Hepatocyte (in vitro differentiated cells): ENCODE measurements at regions not wholly inside any gene's neighbourhood (a gene's known extent, or its start where the extent isn't known, plus 50 kb on each side); places are given as distances from the start of the nearest gene placed in this dataset.

Source experiments
- DNase-seq: peaks from one replicate; pipeline ENCODE4 v3.0.0-alpha.2; 2016; ENCODE audit warnings: low spot score
- H2AFZ ChIP-seq: fragments of 200-600 bp; sonication (generic); 2 replicates; pipeline ENCODE4 v1.6.0; 2016; ENCODE audit warnings: antibody characterized with exemption, mild to moderate bottlenecking
- H3K27ac ChIP-seq: fragments of 200-600 bp; sonication (generic); 2 replicates; pipeline ENCODE4 v1.5.1; 2016; ENCODE audit warnings: mild to moderate bottlenecking
- H3K27me3 ChIP-seq: fragments of 200-600 bp; sonication (generic); 2 replicates; pipeline ENCODE4 v1.6.1; 2016
- H3K36me3 ChIP-seq: fragments of 200-600 bp; sonication (generic); replicated peaks from 2 replicates; pipeline ENCODE4 v1.5.1; 2016; ENCODE audit warnings: low read depth; ENCODE audit not compliant: insufficient read depth
- H3K4me1 ChIP-seq: fragments of 200-600 bp; sonication (generic); 2 replicates; pipeline ENCODE4 v1.5.1; 2016; ENCODE audit warnings: mild to moderate bottlenecking, moderate library complexity; ENCODE audit not compliant: insufficient read depth
- H3K4me2 ChIP-seq: fragments of 200-600 bp; sonication (generic); 2 replicates; pipeline ENCODE4 v1.6.0; 2016
- H3K4me3 ChIP-seq: fragments of 200-600 bp; sonication (generic); 2 replicates; pipeline ENCODE4 v1.5.1; 2016; ENCODE audit warnings: mild to moderate bottlenecking
- H3K79me2 ChIP-seq: fragments of 200-600 bp; sonication (generic); 2 replicates; pipeline ENCODE4 v1.6.0; 2017; ENCODE audit warnings: mild to moderate bottlenecking
- H3K9me2 ChIP-seq: fragments of 200-600 bp; sonication (generic); replicated peaks from 2 replicates; pipeline ENCODE4 v1.6.0; 2017; ENCODE audit warnings: mild to moderate bottlenecking; ENCODE audit not compliant: insufficient read depth
- H3K9me3 ChIP-seq: fragments of 200-600 bp; sonication (generic); 2 replicates; pipeline ENCODE4 v1.5.1; 2016; ENCODE audit warnings: low read depth, mild to moderate bottlenecking
- H4K20me1 ChIP-seq: fragments of 200-600 bp; sonication (generic); 2 replicates; pipeline ENCODE4 v1.6.0; 2016; ENCODE audit warnings: mild to moderate bottlenecking; ENCODE audit not compliant: insufficient read depth, poor library complexity, severe bottlenecking
- EZH2 ChIP-seq: fragments of 200-600 bp; sonication (generic); IDR thresholded peaks from 2 replicates; pipeline ENCODE4 v1.6.1; 2016; ENCODE audit warnings: antibody characterized with exemption, mild to moderate bottlenecking, borderline replicate concordance
- EZH2phosphoT487 ChIP-seq: fragments of 200-600 bp; sonication (generic); IDR thresholded peaks from one replicate; pipeline ENCODE4 v1.6.1; 2018; ENCODE audit warnings: antibody characterized with exemption, mild to moderate bottlenecking, low read depth, moderate library complexity; ENCODE audit not compliant: unreplicated experiment, severe bottlenecking
- WGBS: methylation state at CpG from one replicate; pipeline ENCODE4 v1.1.6; 2016; ENCODE audit warnings: low lambda C conversion rate; ENCODE audit errors: missing lambda C conversion rate; 5-methylcytosine and 5-hydroxymethylcytosine counted together
- TF ChIP-seq, protein P1 (sequence below): fragments of 200-600 bp; sonication (generic); IDR thresholded peaks from 2 replicates; pipeline ENCODE4 v1.5.1; 2016; ENCODE audit warnings: antibody characterized with exemption, mild to moderate bottlenecking; ENCODE audit not compliant: poor library complexity

DNA sequence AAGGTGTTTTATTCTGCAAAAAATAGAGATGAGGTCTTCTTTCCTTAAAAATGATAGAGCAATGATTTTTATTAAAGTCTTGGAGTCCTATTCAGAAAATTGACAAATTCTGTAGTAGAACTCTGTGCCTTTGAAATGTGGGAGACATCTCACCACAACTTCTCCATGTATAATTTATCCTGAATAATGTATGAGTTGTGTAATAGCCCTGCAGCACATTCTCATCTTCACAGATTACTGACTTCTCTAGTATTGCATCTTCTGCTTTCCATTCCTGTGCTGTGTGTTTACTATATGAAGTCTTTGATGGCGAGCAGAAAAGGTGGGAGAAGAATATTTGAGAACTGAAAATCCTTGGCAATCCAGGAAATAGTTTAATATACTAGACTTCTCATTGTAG lies 255.6 kb downstream of the TTC6 start:
- Histone ChIP-seq H3K79me2 (no peaks in the 10 kb centered on the region), H2AFZ (no peak overlapping the region), H3K9me3 (no peaks in the 10 kb centered on the region), H3K27me3 (no peaks in the 10 kb centered on the region), H3K4me3 (no peak overlapping the region), H4K20me1 (no peaks in the 10 kb centered on the region), H3K4me2 (no peak overlapping the region), H3K4me1 (no peaks in the 10 kb centered on the region), H3K27ac (no peak overlapping the region), H3K9me2 (no peaks in the 10 kb centered on the region), H3K36me3 (no peaks in the 10 kb centered on the region)
- DNase-seq: no peak
- no peak for TF ChIP-seq EZH2phosphoT487
- TF ChIP-seq, protein P1, sequence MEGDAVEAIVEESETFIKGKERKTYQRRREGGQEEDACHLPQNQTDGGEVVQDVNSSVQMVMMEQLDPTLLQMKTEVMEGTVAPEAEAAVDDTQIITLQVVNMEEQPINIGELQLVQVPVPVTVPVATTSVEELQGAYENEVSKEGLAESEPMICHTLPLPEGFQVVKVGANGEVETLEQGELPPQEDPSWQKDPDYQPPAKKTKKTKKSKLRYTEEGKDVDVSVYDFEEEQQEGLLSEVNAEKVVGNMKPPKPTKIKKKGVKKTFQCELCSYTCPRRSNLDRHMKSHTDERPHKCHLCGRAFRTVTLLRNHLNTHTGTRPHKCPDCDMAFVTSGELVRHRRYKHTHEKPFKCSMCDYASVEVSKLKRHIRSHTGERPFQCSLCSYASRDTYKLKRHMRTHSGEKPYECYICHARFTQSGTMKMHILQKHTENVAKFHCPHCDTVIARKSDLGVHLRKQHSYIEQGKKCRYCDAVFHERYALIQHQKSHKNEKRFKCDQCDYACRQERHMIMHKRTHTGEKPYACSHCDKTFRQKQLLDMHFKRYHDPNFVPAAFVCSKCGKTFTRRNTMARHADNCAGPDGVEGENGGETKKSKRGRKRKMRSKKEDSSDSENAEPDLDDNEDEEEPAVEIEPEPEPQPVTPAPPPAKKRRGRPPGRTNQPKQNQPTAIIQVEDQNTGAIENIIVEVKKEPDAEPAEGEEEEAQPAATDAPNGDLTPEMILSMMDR: no peak
- TF ChIP-seq EZH2: no peak
- 80% methylated on average over 1 of the region's 1 CpG for WGBS

DNA sequence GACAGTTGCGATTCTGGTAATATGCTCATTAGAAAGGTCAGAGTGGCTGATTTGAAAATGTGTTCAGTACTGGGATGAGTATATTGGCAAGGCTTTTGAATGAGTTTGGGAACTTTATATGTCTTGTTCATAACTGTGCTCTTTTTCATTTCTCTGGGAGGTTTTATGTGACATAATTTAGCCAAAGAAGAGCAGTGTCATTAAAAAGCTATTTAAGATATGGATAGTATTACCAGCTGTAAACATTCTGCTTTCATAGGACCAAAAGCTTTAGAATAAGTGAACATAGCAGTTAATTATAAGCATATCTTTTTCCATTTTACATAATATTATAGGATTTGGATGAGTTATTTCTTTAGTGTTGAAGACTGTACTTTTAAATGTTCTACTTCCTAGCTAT lies 260.4 kb downstream of the TTC6 start:
- Histone ChIP-seq H3K27me3 (no peaks in the 10 kb centered on the region), H3K4me2 (no peak overlapping the region), H2AFZ (no peak overlapping the region), H4K20me1 (no peaks in the 10 kb centered on the region), H3K9me3 (no peaks in the 10 kb centered on the region), H3K27ac (no peak overlapping the region), H3K4me3 (no peak overlapping the region), H3K4me1 (no peaks in the 10 kb centered on the region), H3K79me2 (no peaks in the 10 kb centered on the region), H3K36me3 (no peaks in the 10 kb centered on the region), H3K9me2 (no peaks in the 10 kb centered on the region)
- WGBS: 81% methylated on average over 1 of the region's 1 CpG
- TF ChIP-seq EZH2phosphoT487 (no peak), EZH2 (no peak)
- TF ChIP-seq, protein P1: no peak
- DNase-seq: no peak

DNA sequence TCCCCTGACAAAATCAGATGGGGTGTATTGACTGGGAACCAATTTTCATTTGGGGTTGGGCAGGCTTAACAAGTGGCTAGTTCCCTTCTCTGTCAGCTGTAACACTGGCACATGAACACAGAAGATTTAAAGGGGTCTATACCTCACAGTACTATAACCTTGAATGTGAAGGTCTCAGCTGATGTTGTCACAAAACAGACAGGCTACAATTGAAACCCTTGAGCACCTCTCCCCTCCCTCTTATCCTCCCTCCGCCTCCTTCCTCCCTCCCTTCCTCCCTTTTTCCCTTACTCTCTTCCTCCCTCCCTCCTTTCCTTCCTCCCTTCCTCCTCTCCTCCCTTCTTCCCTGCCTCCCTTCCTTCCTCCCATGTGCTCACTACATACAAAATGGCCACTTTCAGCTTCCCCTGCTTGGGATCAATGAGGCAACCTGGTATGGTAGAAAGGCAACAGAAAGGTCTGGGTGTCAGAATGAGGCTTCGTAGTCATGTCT lies 262.4 kb downstream of the TTC6 start:
- WGBS: 61% methylated on average over 1 of the region's 2 CpGs
- H3K4me3 ChIP-seq: no peak overlapping the region
- no peak overlapping the region for H2AFZ ChIP-seq
- H3K79me2 ChIP-seq: no peaks in the 10 kb centered on the region
- H4K20me1 ChIP-seq: no peaks in the 10 kb centered on the region
- H3K9me3 ChIP-seq: no peaks in the 10 kb centered on the region
- H3K4me2 ChIP-seq: no peak overlapping the region
- no peak for TF ChIP-seq EZH2
- TF ChIP-seq EZH2phosphoT487: no peak
- TF ChIP-seq, protein P1: no peak
- no peaks in the 10 kb centered on the region for H3K4me1 ChIP-seq
- H3K27me3 ChIP-seq: no peaks in the 10 kb centered on the region
- no peaks in the 10 kb centered on the region for H3K9me2 ChIP-seq
- no peaks in the 10 kb centered on the region for H3K36me3 ChIP-seq
- no peak overlapping the region for H3K27ac ChIP-seq
- DNase-seq: no peak

DNA sequence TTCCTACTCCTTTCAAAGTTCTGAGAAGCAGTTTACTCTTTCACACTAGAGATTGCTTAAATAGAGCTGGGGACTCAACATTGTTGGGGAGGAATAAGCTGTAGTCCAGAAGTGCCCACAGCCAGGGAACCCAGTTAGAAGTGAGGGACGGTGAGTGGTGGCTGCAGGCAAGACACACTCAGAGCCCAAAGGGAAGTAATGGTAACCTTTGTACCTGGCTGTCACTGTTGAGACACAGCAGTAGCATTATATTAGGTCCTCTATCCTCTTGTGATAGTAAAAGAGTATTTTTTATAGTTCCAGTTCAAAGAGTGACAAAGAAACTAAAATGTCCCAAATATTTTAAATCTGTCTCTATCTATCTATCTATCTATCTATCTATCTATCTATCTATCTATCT lies 263.3 kb downstream of the TTC6 start:
- TF ChIP-seq EZH2: no peak
- TF ChIP-seq EZH2phosphoT487: no peak
- TF ChIP-seq, protein P1: no peak
- H3K79me2 ChIP-seq: no peaks in the 10 kb centered on the region
- no peaks in the 10 kb centered on the region for H3K4me1 ChIP-seq

More for the DNA sequence above, 263.3 kb downstream of the TTC6 start:
- no peak overlapping the region for H3K4me3 ChIP-seq
- no peak overlapping the region for H2AFZ ChIP-seq
- no peak overlapping the region for H3K4me2 ChIP-seq
- H3K36me3 ChIP-seq: no peaks in the 10 kb centered on the region
- H3K27me3 ChIP-seq: no peaks in the 10 kb centered on the region
- no peaks in the 10 kb centered on the region for H3K9me3 ChIP-seq
- 55% methylated on average over 1 of the region's 1 CpG for WGBS
- no peak overlapping the region for H3K27ac ChIP-seq
- H3K9me2 ChIP-seq: no peaks in the 10 kb centered on the region
- H4K20me1 ChIP-seq: no peaks in the 10 kb centered on the region
- DNase-seq: no peak
